ENCODE measurements at regions not wholly inside any gene's neighbourhood (a gene's known extent, or its start where the extent isn't known, plus 50 kb on each side); places are given as distances from the start of the nearest gene placed in this dataset.

GRCh38 chr7:41581041-41581440 is 121.8 kb downstream of the INHBA start:
- TF ChIP-seq, protein P1, sequence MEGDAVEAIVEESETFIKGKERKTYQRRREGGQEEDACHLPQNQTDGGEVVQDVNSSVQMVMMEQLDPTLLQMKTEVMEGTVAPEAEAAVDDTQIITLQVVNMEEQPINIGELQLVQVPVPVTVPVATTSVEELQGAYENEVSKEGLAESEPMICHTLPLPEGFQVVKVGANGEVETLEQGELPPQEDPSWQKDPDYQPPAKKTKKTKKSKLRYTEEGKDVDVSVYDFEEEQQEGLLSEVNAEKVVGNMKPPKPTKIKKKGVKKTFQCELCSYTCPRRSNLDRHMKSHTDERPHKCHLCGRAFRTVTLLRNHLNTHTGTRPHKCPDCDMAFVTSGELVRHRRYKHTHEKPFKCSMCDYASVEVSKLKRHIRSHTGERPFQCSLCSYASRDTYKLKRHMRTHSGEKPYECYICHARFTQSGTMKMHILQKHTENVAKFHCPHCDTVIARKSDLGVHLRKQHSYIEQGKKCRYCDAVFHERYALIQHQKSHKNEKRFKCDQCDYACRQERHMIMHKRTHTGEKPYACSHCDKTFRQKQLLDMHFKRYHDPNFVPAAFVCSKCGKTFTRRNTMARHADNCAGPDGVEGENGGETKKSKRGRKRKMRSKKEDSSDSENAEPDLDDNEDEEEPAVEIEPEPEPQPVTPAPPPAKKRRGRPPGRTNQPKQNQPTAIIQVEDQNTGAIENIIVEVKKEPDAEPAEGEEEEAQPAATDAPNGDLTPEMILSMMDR (IDR thresholded peaks at IDR 0.05) = no peak
- TF ChIP-seq POLR2A (IDR thresholded peaks at IDR 0.05) = no peak

Data from stomach (tissue), 4 donors.